Endothelial cell of umbilical vein (primary cell): ENCODE measurements at regions not wholly inside any gene's neighbourhood (a gene's known extent, or its start where the extent isn't known, plus 50 kb on each side); places are given as distances from the start of the nearest gene placed in this dataset.

ENCODE experiments used
- CTCF ChIP-seq, 2 donors: IDR thresholded peaks; 1 replicate in 1 of 2; 2 replicates in 1 of 2; pipeline ENCODE4 v1.5.1; 2011; ENCODE audit warnings: low read length in 2 of 2, mild to moderate bottlenecking in 2 of 2, moderate library complexity in 2 of 2, control low read depth in 1 of 2, inconsistent platforms in 1 of 2, low read depth in 1 of 2; ENCODE audit not compliant: insufficient read depth in 1 of 2; ENCODE audit errors: extremely low read depth in 1 of 2
- EZH2 ChIP-seq: IDR thresholded peaks from 2 replicates; pipeline ENCODE4 v1.6.1; 2012; ENCODE audit warnings: borderline replicate concordance, low read depth, mild to moderate bottlenecking, moderate library complexity, low read length, inconsistent platforms; ENCODE audit not compliant: severe bottlenecking
- FOS ChIP-seq: IDR thresholded peaks from 2 replicates; pipeline ENCODE4 v1.6.1; 2011; ENCODE audit warnings: mild to moderate bottlenecking, low read length, moderate library complexity, borderline replicate concordance; ENCODE audit not compliant: insufficient read depth
- GATA2 ChIP-seq: IDR thresholded peaks from 2 replicates; pipeline ENCODE4 v1.7.0; 2011; ENCODE audit warnings: low read depth, mild to moderate bottlenecking, moderate library complexity, mixed read lengths, low read length; ENCODE audit not compliant: insufficient read length, insufficient read depth
- JUN ChIP-seq: IDR thresholded peaks from 2 replicates; pipeline ENCODE4 v1.6.1; 2011; ENCODE audit warnings: borderline replicate concordance, low read depth; ENCODE audit not compliant: insufficient read length, insufficient read depth
- MAX ChIP-seq: IDR thresholded peaks from 2 replicates; pipeline ENCODE4 v1.6.1; 2011; ENCODE audit not compliant: insufficient read depth, insufficient read length
- MYC ChIP-seq: IDR thresholded peaks from one replicate; pipeline ENCODE4 v1.6.1; 2011; ENCODE audit warnings: mild to moderate bottlenecking, low read depth, low read length
- POLR2A ChIP-seq: IDR thresholded peaks from 2 replicates; pipeline ENCODE4 v1.6.1; 2012; ENCODE audit warnings: low read depth, mild to moderate bottlenecking, control low read depth, low read length
- POLR2AphosphoS5 ChIP-seq: IDR thresholded peaks from 2 replicates; pipeline ENCODE4 v1.6.1; 2012; ENCODE audit warnings: low read depth, mild to moderate bottlenecking, control low read depth, low read length, moderate library complexity; ENCODE audit not compliant: insufficient read depth

GRCh38 chr6:148151896-148152643 lies 190.6 kb upstream of the SASH1 start:
- TF ChIP-seq CTCF (IDR thresholded peaks at IDR 0.05; ENCODE audit: extremely low read depth in 1 of 2, insufficient read depth in 1 of 2, low read depth in 1 of 2, low read length in 2 of 2) (no peak), MYC (no peak), JUN (no peak), POLR2A (no peak), GATA2 (no peak), MAX (no peak), EZH2 (no peak), POLR2AphosphoS5 (no peak), FOS (no peak)
